Activated CD8-positive, alpha-beta T cell treated with anti-CD3 and anti-CD28 coated beads for 36 hours (primary cell): ENCODE measurements at regions not wholly inside any gene's neighbourhood (a gene's known extent, or its start where the extent isn't known, plus 50 kb on each side); places are given as distances from the start of the nearest gene placed in this dataset.

ENCODE experiments used
- ATAC-seq: fragments of 200-7000 bp; cut with Tn5 transposase; one replicate; pipeline ENCODE4 v1.10.0; 2021; ENCODE audit warnings: mild to moderate bottlenecking, moderate library complexity
- CTCF ChIA-PET: fragments of 350-600 bp; sonication (Branson Sonifier 250); formaldehyde crosslinking; loops from one replicate; lab custom pipeline; 2021; ENCODE audit warnings: antibody characterized with exemption; lab: Charles Lee
- POLR2A ChIA-PET: fragments of 350-600 bp; sonication (Branson Sonifier 250); formaldehyde crosslinking; loops from one replicate; lab custom pipeline; 2021; ENCODE audit warnings: antibody characterized with exemption; lab: Charles Lee
- DNase-seq: peaks from one replicate; pipeline ENCODE4 v3.0.0-alpha.2; 2020
- H3K27ac Mint-ChIP-seq: one replicate; pipeline ENCODE4 v1.8.0; 2021; ENCODE audit warnings: mild to moderate bottlenecking, mixed read lengths
- H3K27me3 Mint-ChIP-seq: one replicate; pipeline ENCODE4 v1.8.0; 2021; ENCODE audit warnings: mixed read lengths
- H3K36me3 Mint-ChIP-seq: one replicate; pipeline ENCODE4 v1.8.0; 2021; ENCODE audit warnings: low read depth, mixed read lengths
- H3K4me1 Mint-ChIP-seq: one replicate; pipeline ENCODE4 v1.8.0; 2021; ENCODE audit warnings: low read depth, mixed read lengths
- H3K4me3 Mint-ChIP-seq: one replicate; pipeline ENCODE4 v1.8.0; 2021; ENCODE audit warnings: mild to moderate bottlenecking, moderate library complexity, mixed read lengths
- H3K9me3 Mint-ChIP-seq: one replicate; pipeline ENCODE4 v1.8.0; 2021; ENCODE audit warnings: mixed read lengths
- CTCF ChIP-seq: fragments of 200-600 bp; IDR thresholded peaks from one replicate; pipeline ENCODE4 v1.8.0; 2022; ENCODE audit warnings: antibody characterized with exemption, mild to moderate bottlenecking
- intact Hi-C: fragments of 100-400 bp; cut with micrococcal nuclease; formaldehyde crosslinking; loops from one replicate; pipeline ENCODE4 v1.10.0; 2022

DNA sequence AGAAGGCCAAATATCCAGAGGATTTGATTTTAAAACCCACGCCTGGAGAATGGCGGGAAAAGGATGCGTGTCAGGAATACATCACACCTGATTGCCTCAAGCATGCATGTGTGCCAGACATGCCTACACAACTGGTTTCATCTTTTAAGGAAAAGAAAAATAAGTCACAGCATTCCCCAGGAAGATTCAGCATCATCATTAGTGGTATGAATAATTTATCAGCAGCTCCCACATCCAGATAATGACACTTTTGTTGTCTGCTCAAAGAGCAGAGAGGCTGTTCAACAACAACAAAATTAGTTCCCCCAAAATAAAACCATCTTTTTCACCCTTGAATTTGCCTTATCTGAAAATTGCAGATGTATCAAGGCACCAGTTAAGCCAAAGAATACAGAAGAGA lies 328.6 kb upstream of the C1orf87 start:
- no peaks in the 10 kb centered on the region for H3K36me3 Mint-ChIP-seq
- no peaks in the 10 kb centered on the region for H3K27me3 Mint-ChIP-seq
- TF ChIP-seq CTCF = no peak
- ATAC-seq (no peak), DNase-seq (no peak)
- no peak overlapping the region for H3K4me3 Mint-ChIP-seq
- intact Hi-C loops = no loop called here
- H3K4me1 Mint-ChIP-seq = no peaks in the 10 kb centered on the region
- no peak overlapping the region for H3K27ac Mint-ChIP-seq
- H3K9me3 Mint-ChIP-seq = no peaks in the 10 kb centered on the region
- CTCF ChIA-PET = no interaction called here
- POLR2A ChIA-PET = no interaction called here

- ChIA-PET CTCF (no interaction called here), POLR2A (no interaction called here)
- intact Hi-C loops = no loop called here
- peaks cover 4% of the 10 kb centered on the region for H3K27me3 Mint-ChIP-seq
- no peaks in the 10 kb centered on the region for H3K36me3 Mint-ChIP-seq
- ATAC-seq (no peak), DNase-seq (no peak)
- no peak overlapping the region for H3K27ac Mint-ChIP-seq
- H3K4me1 Mint-ChIP-seq = no peaks in the 10 kb centered on the region
- H3K4me3 Mint-ChIP-seq = no peak overlapping the region
- no peaks in the 10 kb centered on the region for H3K9me3 Mint-ChIP-seq
- TF ChIP-seq CTCF = no peak
Observed at GRCh38 chr1:60394436-60394835, 320.9 kb upstream of the C1orf87 start.

- no peak overlapping the region for H3K27ac Mint-ChIP-seq
- intact Hi-C loops = no loop called here
- H3K4me3 Mint-ChIP-seq = no peak overlapping the region
- no peak for ATAC-seq
- ChIA-PET CTCF (no interaction called here), POLR2A (no interaction called here)
- H3K9me3 Mint-ChIP-seq = no peaks in the 10 kb centered on the region
- H3K36me3 Mint-ChIP-seq = no peaks in the 10 kb centered on the region
- DNase-seq = no peak
- H3K27me3 Mint-ChIP-seq = peaks cover 2% of the 10 kb centered on the region
- no peak for TF ChIP-seq CTCF
- no peaks in the 10 kb centered on the region for H3K4me1 Mint-ChIP-seq
Observed at GRCh38 chr1:60390593-60391282, 317.2 kb upstream of the C1orf87 start.

GRCh38 chr1:60388092-60388987 lies 314.8 kb upstream of the C1orf87 start:
- no peak overlapping the region for H3K27ac Mint-ChIP-seq
- CTCF ChIA-PET = interaction anchor here (0.7 kb wide), 1 partner anchor 11 kb away, joined by 3 read pairs; no protein-coding TSS in a partner anchor
- ATAC-seq = no peak

More at GRCh38 chr1:60388092-60388987, 314.8 kb upstream of the C1orf87 start:
- DNase-seq = no peak
- Mint-ChIP-seq H3K9me3 (no peaks in the 10 kb centered on the region), H3K4me3 (no peak overlapping the region), H3K4me1 (no peaks in the 10 kb centered on the region), H3K36me3 (no peaks in the 10 kb centered on the region), H3K27me3 (peaks cover 1% of the 10 kb centered on the region)
- no peak for TF ChIP-seq CTCF
- POLR2A ChIA-PET = no interaction called here
- intact Hi-C loops = no loop called here
